ENCODE measurements at regions not wholly inside any gene's neighbourhood (a gene's known extent, or its start where the extent isn't known, plus 50 kb on each side); places are given as distances from the start of the nearest gene placed in this dataset.
"Not testable (repeated sequence)": the region's sequence is repeated elsewhere in the genome, so short reads cannot be mapped to it uniquely, and the experiment has no call there.

DNA sequence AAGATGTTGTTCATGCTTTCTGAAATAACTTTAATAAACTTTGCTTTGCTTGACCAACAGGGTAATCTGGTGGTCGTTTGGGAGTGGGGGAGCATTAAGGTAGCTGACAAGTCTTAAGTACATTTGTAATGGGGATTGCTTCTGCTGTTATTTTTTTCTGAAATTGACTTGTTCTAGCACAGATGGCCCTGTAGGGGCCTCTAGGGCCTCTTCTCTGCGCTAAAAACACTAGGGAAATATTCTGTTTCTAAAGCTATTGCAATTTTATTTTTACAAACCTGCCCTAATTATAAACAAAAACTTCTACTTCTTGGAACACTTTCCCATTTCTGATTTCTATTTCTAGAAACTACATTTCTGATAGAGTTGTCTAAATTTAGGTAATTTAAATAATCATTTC lies 191.3 kb upstream of the KCNJ3 start:
- DNase-seq, result no peak

GRCh38 chr2:154518872-154519271 lies 179.6 kb upstream of the KCNJ3 start:
- no peak for DNase-seq

DNA sequence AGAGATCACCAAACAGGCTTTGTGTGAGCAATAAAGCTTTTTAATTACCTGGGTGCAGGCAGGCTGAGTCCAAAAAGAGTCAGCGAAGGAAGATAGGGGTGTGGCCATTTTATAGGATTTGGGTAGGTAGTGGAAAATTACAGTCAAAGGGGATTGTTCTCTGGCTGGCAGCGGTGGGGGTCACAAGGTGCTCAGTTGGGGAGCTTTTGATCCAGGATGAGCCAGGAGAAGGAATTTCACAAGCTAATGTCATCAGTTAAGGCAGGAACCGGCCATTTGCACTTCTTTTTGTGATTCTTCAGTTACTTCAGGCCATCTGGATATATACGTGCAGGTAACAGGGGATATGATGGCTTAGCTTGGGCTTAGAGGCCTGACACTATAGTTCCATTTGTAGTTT lies 177.5 kb upstream of the KCNJ3 start:
- DNase-seq, result not testable (repeated sequence)

GRCh38 chr2:154526234-154526633 lies 172.3 kb upstream of the KCNJ3 start:
- no peak for DNase-seq

- DNase-seq, result no peak
Observed at GRCh38 chr2:154527962-154528361, 170.5 kb upstream of the KCNJ3 start.

GRCh38 chr2:154532004-154532403 lies 166.5 kb upstream of the KCNJ3 start:
- no peak for DNase-seq

DNA sequence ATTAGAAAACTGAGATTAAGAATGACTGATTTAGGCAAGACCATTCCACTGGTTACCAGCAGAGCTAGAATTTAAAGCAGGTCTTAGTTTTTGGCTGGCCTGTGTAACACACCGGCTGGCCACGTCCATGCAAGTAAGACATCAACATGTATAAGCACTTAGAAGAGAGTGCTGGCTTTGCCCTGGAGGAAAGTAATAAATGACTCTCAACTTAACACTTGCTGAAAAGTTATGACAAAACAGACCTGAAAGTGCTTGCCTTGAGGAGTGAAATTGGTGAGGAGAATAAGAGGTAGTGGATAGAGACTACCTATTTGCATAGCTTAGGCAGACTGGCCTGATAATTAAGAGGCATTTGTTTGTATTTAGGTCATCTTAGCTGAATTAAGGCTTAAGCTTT lies 165.7 kb upstream of the KCNJ3 start:
- no peak for DNase-seq

DNA sequence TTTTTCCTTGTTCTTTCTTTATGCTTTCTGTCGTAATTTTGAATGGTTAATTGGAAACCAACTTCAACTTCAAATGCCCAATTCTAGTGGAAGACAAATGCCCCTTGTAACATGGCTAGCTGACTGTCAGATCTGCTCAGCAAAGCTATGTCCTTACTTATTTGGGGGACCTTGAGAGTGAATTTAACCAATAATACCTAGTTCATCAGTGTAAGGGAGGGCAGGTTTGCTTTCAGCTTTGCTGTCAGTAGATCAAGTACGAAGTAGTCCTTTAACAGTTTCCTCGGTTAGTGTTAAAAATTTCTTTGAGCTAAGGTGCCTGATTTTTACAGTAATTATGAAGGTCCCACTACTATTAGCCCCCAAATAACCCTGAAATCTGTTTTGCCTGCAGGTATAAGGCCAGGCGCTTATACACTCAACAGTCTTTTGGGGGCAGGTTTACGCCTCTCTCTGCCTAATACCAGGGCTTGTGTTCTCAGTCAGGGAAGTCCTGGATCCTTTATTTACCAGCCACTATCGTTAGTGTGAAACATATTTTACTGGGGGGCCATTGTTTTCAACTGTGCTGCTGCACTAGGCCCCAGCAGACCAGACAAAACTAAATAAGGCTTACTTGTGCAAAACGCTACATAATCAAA lies 165.1 kb upstream of the KCNJ3 start:
- DNase-seq, result no peak

DNA sequence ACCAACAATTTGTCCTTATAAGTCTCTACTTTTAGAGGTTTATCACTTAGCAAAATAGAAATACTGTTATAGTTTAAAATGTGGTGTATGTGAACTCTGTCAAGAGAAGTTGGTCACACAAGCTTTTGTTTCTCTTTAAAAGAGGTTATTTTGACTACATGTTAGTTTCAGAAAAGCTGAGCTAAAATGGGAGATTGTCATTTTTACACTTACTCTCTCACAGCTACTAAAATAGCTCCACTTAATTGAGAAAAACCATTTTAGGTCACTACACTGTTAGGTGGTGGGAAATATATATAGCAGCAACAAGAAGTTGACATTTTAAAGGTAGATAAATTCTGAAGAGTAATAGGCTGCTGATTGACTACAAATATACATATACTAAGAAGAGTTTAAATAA lies 161.5 kb upstream of the KCNJ3 start:
- DNase-seq, result no peak

GRCh38 chr2:154537843-154538450 lies 160.5 kb upstream of the KCNJ3 start:
- DNase-seq, result no peak

- DNase-seq, result no peak
Observed at GRCh38 chr2:154546341-154546740, 152.2 kb upstream of the KCNJ3 start.

DNA sequence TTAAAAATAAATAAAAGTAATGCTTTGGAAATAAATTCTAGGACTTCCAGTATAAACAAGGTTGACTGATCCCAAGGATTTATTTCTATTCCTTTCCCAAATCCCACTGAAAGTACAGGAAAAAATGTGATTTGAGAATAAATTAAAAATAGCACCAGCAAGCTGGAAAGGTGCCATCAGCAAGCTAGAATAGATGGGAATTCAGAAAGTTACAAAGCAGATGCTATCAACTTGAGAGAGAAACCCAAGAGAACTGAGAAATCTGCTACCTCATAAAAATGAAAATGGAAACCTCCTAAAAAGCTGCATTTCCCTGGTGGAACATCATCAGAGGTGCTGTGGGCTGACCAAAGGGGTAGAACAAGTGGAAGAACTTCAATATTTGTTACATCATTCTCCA lies 148.6 kb upstream of the KCNJ3 start:
- DNase-seq, result no peak

DNA sequence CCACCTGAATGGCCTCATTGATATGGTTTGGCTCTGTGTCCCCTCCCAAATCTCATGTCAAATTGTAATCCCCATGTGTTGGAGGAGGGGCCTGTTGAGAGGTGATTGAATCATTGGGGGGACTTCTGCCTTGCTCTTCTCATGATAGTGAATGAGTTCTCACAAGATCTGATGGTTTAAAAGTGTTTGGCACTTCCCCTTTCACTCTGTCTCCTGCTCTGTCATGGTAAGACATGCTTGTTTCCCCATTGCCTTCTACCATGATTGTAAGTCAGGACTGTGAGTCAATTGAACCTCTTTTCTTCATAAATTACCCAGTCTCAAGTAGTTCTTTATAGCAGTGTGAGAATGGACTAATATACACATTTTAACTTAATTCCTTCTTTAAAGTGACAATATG lies 146.8 kb upstream of the KCNJ3 start:
- DNase-seq, result no peak

- DNase-seq, result no peak
Observed at GRCh38 chr2:154554046-154554445, 144.4 kb upstream of the KCNJ3 start.

GRCh38 chr2:154555710-154556109 lies 142.8 kb upstream of the KCNJ3 start:
- no peak for DNase-seq

GRCh38 chr2:154556146-154556545 lies 142.3 kb upstream of the KCNJ3 start:
- no peak for DNase-seq

GRCh38 chr2:154556607-154557006 lies 141.9 kb upstream of the KCNJ3 start:
- no peak for DNase-seq

DNA sequence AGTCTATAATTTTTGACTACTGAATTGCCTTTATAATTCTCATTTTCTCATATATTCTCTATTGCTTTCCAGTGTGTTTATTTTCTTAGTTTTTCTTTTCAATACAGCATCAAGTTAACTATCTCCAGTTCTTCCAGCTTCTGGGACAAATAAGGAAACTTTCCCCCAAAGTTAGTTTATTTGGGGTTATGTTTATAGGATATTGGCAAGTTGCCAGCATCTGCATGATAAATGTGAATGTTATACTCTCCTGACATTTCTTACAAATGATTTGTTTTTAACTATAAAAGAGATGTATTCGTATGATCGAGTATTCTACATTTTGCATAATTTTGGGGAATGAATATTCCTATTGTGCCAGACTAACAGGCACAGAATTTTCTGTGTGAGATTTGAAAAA lies 140.6 kb upstream of the KCNJ3 start:
- DNase-seq, result no peak

GRCh38 chr2:154565433-154565832 lies 133.1 kb upstream of the KCNJ3 start:
- DNase-seq, result no peak

- DNase-seq, result no peak
Observed at GRCh38 chr2:154568413-154568812, 130.1 kb upstream of the KCNJ3 start.

DNA sequence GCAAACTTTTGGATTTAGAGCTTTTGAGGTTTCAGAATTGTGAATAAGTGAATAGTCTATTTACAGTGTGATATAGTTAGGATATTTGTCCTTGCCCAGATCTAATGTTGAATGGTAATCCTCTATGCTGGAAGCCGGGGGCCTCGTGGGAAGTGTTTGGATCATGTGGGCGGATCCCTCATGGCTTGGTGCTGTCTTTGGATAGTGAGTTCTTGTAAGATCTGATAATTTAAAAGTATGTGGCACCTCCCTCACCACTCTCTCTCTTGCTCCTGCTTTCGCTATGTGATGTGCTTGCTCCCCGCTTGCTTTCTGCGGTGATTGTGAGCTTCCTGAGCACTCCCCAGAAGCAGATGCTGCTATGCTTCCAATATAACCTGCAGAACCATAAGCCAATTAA lies 128.0 kb upstream of the KCNJ3 start:
- no peak for DNase-seq

DNA sequence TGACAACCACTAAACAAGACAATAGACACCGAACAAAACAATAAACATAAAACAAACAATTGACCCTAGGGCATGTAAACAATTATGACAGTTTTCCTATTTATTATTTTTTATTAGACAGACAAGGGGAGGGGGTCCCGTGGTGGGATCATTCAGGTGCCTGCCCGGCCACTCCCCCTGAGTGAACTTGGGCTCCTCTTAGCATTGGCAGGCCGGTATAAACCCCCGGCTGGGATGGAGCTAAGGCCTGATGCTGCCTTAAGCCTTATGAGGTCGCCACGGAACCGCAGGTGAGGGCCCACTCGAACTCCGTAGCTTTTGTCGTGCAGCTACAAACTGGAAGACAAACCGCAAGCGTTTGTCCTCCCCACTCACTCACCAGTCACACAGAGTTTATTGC lies 121.8 kb upstream of the KCNJ3 start:
- not testable (repeated sequence) for DNase-seq

GRCh38 chr2:154577390-154577789 lies 121.1 kb upstream of the KCNJ3 start:
- DNase-seq, result no peak

GRCh38 chr2:154580767-154581166 lies 117.7 kb upstream of the KCNJ3 start:
- DNase-seq, result no peak

DNA sequence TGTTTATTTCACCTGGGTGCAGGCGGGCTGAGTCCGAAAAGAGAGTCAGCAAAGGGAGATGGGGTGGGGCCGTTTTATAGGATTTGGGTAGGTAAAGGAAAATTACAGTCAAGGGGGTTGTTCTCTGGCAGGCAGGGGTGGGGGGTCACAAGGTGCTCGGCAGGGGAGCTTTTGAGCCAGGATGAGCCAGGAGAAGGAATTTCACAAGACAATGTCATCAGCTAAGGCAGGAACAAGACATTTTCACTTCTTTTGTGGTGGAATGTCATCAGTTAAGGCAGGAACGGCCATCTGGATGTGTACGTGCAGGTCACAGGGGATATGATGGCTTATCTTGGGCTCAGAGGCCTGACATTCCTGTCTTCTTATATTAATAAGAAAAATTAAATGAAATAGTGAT lies 115.8 kb upstream of the KCNJ3 start:
- DNase-seq, result not testable (repeated sequence)
